ENCODE measurements at regions not wholly inside any gene's neighbourhood (a gene's known extent, or its start where the extent isn't known, plus 50 kb on each side); places are given as distances from the start of the nearest gene placed in this dataset.
"Not testable (repeated sequence)": the region's sequence is repeated elsewhere in the genome, so short reads cannot be mapped to it uniquely, and the experiment has no call there.

DNA sequence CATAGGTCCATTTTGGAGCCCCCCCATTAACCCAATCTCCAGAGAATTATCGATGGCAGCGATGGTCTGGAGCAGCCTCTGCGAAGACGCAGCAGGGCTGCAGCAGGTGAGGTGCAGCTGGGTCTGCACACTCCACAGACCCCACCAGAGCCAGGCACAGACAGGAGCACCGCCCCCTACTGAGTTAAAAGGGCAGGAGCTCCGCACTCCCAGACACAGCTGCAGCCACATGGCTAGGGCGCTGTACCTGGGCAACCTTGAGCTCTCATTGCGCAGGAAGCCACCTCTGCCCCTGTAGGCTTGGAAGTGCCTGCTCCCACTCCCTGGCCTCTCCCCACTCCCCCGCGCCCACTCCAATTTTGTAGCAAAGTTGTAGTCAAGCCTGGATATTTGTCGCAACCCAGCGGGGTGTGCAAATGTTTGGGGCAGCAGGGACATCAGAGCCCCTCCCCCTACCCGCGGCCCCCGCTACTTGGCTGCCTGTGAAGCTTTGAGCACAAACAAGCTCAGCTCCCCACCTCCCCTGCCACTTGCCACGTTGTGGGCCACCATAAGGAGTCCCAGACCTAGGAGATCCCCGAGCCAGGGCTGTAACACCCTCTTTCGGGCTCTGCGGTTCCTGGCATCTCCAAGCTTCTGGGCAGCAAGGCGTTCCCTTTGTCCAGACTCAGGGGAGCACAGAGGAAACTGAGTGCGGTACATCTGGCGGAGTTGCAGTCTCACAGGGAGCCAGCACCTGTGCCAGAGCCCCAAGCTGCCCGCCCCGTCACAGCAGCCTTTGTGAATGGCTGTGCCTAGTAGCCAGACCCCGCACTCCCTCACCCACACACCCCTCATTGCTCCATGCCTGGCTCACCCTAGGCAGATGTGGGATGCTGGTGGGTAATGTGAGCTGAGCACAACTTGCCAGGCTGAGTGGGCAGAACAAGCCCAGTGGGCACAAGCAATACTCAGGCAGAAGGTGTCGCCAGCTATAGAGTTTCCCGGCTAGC lies 949.7 kb upstream of the SLITRK1 start:
- FAIRE-seq (no peak), DNase-seq (ENCODE audit: insufficient read length, low spot score) (no peak)

- DNase-seq (ENCODE audit: insufficient read length, low spot score), result no peak
- no peak for FAIRE-seq
Observed at GRCh38 chr13:84823528-84823927, 941.3 kb upstream of the SLITRK1 start.

GRCh38 chr13:84821261-84821660 lies 939.0 kb upstream of the SLITRK1 start:
- no peak for FAIRE-seq
- DNase-seq (ENCODE audit: insufficient read length, low spot score), result no peak

DNA sequence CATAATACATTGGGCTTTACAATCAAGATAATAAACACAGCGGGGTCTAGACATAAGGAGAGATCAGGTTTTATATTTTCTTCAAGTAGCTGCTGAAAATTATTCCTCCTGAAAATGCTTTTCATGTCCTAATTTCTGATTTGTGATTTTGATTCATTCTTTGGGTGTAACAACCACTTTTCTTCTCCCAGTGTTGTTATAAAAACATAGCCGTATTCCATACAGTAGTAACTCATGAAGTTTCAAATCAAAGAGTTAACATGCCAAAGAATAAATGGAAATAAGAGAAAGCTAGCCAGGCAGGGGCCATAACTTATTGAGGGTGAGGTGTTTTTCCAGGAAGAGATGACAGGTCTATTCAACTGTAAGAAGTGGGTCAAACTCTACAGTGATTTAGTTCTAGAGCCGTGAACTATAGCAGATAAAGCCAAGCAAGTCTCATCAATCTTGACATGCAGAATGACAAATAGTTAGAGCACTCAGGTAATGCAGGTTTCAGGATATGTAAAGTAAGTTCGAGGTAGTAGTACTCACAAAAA lies 934.4 kb upstream of the SLITRK1 start:
- FAIRE-seq (no peak), DNase-seq (ENCODE audit: insufficient read length, low spot score) (no peak)

DNA sequence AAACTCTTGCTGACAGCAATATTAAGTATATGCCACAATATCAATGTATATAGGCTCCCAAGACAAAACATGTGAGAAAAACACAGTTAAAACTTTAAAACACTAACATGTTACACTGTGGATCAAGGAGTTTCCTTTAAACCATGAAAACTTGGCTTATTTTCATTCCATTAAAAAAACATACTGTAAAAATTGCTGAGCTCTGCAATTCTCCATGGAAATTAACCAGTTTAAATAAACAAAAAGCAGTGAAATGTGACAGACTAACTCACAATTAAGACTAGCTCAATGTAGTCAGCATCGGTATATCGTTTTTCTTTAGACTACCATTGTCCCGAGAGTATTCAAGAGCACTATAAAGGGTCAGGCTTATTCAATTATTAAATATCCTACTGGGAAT lies 930.5 kb upstream of the SLITRK1 start:
- FAIRE-seq, result no peak
- no peak for DNase-seq (ENCODE audit: insufficient read length, low spot score)

- DNase-seq (ENCODE audit: insufficient read length, low spot score), result no peak
- no peak for FAIRE-seq
Observed at GRCh38 chr13:84812078-84812477, 929.8 kb upstream of the SLITRK1 start.

DNA sequence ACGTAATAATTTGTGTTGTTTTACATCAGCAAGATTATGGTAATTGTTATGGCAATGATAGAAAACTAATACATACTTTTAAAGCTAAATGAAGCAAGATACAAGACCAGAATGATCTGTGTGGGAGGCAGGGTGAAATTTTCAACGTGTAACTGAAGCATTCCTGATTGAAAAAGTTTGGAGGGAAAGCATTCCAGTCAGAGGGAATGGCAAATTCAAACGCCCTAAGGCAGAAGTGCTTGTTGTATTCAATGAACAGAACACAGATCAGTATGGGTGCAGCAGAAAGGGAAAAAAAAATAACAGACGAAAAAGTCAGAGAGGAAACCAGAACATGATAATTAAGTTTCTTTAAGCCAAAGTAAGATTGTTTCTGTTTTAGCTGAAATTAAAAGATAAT lies 928.5 kb upstream of the SLITRK1 start:
- FAIRE-seq, result no peak
- no peak for DNase-seq (ENCODE audit: insufficient read length, low spot score)

- no peak for DNase-seq (ENCODE audit: insufficient read length, low spot score)
- FAIRE-seq, result no peak
Observed at GRCh38 chr13:84802073-84802472, 919.8 kb upstream of the SLITRK1 start.

DNA sequence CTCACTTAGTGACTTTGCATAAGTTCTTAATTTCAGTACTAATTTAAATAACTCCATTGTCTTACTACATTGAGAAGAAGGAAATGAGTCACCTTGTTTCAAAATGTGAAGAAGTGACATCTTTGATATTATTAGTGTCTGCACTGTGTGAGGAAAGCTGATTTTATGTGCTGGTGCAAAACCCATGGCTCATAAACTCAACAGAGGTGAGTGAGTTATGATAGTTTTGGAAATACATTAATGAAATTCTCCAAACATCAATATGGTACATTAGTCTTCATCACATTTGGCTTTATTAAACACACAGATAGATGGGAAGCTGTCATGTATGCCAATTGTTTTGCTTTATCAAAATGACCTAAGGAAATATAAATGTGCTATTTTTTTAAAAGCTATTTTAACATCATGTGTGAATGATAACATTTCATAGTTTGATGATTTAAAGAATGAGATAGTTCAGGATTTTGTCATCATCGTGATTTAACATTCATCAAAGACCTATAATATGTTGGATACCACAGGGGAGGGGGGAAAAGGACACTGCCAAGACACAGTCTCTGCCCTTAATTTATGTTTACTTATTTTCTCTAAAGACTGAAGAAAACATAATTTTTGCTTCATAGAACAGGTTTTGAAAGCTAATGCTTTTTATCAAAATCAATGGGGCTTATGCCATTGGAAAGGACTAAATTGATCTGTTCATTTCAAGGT lies 902.3 kb upstream of the SLITRK1 start:
- FAIRE-seq (no peak), DNase-seq (ENCODE audit: insufficient read length, low spot score) (no peak)

GRCh38 chr13:84777316-84777715 lies 895.0 kb upstream of the SLITRK1 start:
- FAIRE-seq (no peak), DNase-seq (ENCODE audit: insufficient read length, low spot score) (no peak)

DNA sequence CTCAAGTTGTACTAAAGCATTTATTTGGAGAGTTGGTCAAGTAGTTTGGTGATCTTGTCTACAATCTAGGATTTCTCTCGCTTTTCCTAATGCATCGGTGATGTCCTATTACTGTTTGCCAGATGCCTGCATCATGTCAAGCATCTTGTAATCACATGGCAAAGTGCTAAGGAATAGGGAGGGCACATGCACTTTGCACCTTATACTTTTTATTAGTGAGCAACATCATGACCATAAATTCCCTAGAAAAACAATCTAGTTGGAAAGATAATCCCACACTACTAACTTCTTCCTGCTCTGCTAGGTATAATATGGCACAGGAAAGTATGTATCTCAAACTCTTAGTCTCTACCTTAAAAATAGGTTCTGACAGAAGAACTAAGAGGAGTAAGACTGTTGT lies 894.3 kb upstream of the SLITRK1 start:
- DNase-seq (ENCODE audit: insufficient read length, low spot score) (no peak), FAIRE-seq (no peak)

DNA sequence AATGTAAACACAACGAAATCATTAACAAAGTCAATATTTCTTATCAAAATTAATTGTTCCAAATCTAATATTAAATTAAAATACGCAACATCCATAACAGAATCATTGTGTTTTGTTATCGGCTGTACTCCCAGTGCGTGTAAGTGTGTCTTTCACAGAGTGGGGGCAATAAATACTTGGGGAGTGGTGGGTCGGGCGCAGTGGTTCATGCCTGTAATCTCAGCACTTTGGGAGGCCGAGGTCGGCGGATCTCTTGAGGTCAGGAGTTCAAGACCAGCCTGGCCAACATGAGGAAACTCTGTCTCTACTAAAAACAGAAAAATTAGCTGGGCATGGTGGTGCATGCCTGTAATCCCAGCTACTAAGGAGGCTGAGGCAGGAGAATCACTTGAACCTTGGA lies 893.6 kb upstream of the SLITRK1 start:
- FAIRE-seq; DNase-seq (ENCODE audit: insufficient read length, low spot score): not testable (repeated sequence)

- FAIRE-seq (no peak), DNase-seq (ENCODE audit: insufficient read length, low spot score) (no peak)
Observed at GRCh38 chr13:84774111-84774510, 891.8 kb upstream of the SLITRK1 start.

DNA sequence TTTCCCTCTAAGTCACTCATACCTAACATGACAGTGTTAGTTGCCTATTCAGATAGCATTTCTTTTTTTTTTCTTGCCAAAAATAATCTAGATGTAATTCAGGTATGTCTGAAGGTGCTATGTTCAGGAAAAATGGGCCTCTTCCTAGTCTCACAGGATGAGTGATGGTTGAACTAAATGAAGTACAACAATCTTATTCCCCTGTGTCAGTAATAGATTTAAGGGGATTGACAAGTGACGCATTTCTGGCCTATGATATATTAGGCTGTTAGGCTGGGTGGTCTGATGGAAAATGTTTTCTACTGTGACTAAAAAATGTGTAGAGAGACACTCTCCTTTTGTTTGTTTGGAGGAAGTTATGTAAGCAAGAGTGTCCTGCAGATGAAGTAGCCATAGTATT lies 878.7 kb upstream of the SLITRK1 start:
- DNase-seq (ENCODE audit: insufficient read length, low spot score), result no peak
- FAIRE-seq, result no peak

DNA sequence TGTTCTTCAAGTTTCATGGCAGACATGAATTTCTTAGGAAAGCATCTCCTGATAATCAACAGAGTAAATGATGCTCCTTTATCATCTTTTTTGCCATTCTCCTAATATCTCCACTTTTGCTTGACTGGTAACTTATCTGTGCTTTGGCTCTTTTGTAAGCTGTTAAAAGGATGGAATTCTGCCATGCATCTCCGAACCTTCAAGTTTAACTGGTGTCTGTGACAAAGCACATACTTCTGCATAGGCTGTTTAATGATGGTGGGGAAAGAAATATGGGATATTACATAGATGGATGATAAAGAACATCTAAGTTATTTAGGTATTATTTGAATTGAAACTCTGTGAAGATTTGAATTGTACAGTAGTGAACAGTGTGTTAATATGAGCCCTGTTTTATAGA lies 866.9 kb upstream of the SLITRK1 start:
- no peak for DNase-seq (ENCODE audit: insufficient read length, low spot score)
- FAIRE-seq, result no peak

DNA sequence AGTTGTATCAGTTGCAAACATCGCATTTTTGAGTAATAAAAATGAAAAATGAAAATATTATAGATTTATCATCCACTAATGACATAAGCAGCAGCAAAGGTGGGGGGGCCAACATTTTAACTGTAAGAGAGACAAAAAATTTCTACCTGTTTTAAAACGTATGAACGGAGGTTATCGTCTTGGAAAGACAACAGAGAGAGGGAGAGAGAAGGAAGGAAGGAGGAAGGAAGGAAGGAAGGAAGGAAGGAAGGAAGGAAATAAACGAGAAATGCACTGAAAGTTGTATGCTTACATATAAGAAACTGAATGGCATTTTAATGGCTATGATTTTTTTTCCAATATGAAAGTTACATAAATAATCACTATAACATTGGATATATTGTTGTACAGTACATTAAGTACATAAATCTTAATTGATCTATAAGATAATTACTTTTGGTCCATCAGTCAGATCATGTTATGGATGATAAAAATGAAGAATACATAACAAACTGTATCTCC lies 862.8 kb upstream of the SLITRK1 start:
- no peak for DNase-seq (ENCODE audit: insufficient read length, low spot score)
- FAIRE-seq, result no peak

GRCh38 chr13:84744203-84744602 lies 861.9 kb upstream of the SLITRK1 start:
- DNase-seq (ENCODE audit: insufficient read length, low spot score) (no peak), FAIRE-seq (peak; percentile 4)

DNA sequence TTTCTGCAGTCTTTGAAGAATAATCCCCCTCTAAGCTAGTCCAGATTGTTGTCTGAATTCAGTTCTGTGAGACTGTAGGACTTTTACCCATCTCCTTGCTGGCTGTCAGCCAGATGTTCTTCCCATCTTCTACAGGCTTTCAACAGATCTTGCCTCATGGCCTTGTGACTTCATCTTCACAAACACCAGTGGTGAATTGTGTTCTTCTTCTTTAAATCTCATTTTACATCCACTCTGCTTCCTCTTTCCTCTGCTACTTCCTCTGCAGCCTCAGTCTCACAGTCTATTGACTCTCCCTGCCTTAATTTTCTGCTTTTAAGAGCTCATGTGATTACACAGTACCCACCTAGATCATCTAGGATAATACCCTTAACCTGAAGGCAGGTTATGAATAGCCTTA lies 859.0 kb upstream of the SLITRK1 start:
- DNase-seq (ENCODE audit: insufficient read length, low spot score) (no peak), FAIRE-seq (no peak)

DNA sequence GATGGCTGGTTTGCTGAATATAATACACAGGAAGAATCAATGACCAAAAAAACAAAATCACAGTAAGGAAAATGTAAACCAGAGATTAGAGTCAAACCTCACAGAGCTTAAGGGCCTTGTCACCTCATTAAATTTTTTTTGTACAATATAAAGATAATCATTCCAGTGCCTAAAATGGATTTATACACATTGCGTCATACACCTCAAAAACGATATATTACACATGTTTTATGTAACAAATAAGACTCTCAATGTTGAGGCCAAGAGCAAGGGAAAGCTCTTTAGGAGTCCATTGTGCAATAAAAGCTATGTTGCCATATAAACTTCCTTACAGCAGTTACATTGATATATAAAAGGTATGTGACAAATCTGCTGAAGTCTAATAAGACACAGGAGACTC lies 856.7 kb upstream of the SLITRK1 start:
- no peak for DNase-seq (ENCODE audit: insufficient read length, low spot score)
- FAIRE-seq, result no peak

DNA sequence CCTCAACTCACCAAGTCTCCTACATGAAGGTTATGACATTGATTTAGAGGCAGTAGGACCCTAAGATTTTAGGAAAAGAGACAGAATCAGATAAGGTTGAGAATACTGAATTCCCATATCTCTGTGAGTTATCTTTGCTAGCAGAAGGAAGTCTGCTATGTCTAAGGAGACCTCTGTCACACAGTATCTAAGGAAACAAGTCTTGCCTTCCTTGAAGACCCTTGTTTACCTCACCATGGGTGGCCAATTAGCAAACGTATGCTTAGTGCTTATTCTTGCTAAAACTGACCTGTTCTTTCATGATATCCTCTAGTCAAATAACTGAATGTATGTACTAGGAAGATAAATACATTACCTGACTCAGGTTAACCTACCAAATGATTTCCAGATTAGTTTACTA lies 855.4 kb upstream of the SLITRK1 start:
- no peak for DNase-seq (ENCODE audit: insufficient read length, low spot score)
- no peak for FAIRE-seq

DNA sequence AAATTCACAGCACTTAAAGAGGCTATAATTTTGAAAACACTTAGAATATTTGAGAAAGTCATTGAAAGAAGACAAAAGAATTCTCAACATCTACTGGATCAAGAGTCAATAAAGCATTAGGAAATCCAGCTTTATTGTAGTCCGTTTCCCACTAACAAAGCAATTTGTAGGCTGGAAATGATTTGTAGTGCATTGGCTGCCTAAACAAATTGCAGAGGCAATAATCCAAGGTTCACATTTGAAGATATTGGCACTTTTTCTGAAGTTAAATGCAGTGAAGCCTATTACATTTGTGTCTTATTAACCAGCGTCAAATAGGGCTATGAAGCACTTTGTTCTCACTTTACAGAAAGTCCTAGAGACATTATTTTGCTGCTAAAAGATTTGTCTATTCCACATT lies 848.1 kb upstream of the SLITRK1 start:
- no peak for FAIRE-seq

More for the DNA sequence above, 848.1 kb upstream of the SLITRK1 start:
- DNase-seq (ENCODE audit: insufficient read length, low spot score), result no peak

All from GM19239 (cell line).